ENCODE measurements at regions not wholly inside any gene's neighbourhood (a gene's known extent, or its start where the extent isn't known, plus 50 kb on each side); places are given as distances from the start of the nearest gene placed in this dataset.

- 63 to 76% (median 67%) methylated on average over 6 of the region's 6 CpGs for WGBS, 5 donors
These were observed 151.2 kb upstream of the ADRA1B start for GRCh38 chr5:159765135-159765433.

GRCh38 chr5:159765760-159766517, 150.3 kb upstream of the ADRA1B start:
- intact Hi-C loops (cut with DNase I; ENCODE audit: low total_unique reads), result no loop called here
- WGBS, 5 donors, result 67 to 77% (median 76%) methylated on average over 8 of the region's 8 CpGs
- no peak for DNase-seq
- H3K27ac ChIP-seq, result peak overlapping the region in 2 of 8 donors; percentile 31 to 55
- H3K36me3 ChIP-seq, result no peaks in the 10 kb centered on the region
- peaks cover 0 to 12% (median 0%) of the 10 kb centered on the region in 7 donors for H3K27me3 ChIP-seq (replicated peaks in 1 of 7)
- H3K4me1 ChIP-seq, result peaks cover 0 to 15% (median 4%) of the 10 kb centered on the region in 6 donors
- H3K4me3 ChIP-seq, result no peak overlapping the region
- TF ChIP-seq POLR2AphosphoS5 (IDR thresholded peaks at IDR 0.05) (no peak), POLR2A (IDR thresholded peaks at IDR 0.05) (no peak), CTCF (IDR thresholded peaks at IDR 0.05 in 8 of 11, conservative IDR thresholded peaks at IDR 0.05 in 3 of 11) (no peak)
- no peaks in the 10 kb centered on the region for H3K9me3 ChIP-seq

More at GRCh38 chr5:159765135-159765433, 151.2 kb upstream of the ADRA1B start:
- Histone ChIP-seq H3K4me1 (peaks cover 0 to 15% (median 4%) of the 10 kb centered on the region in 6 donors), H3K9me3 (no peaks in the 10 kb centered on the region), H3K27me3 (replicated peaks in 1 of 7) (peaks cover 0 to 12% (median 0%) of the 10 kb centered on the region in 7 donors), H3K36me3 (no peaks in the 10 kb centered on the region), H3K27ac (peak overlapping the region in 7 of 8 donors; percentile 15 to 63 (median 39)), H3K4me3 (no peak overlapping the region)
- no peak for DNase-seq
- TF ChIP-seq CTCF (IDR thresholded peaks at IDR 0.05 in 8 of 11, conservative IDR thresholded peaks at IDR 0.05 in 3 of 11), result no peak
- TF ChIP-seq POLR2AphosphoS5 (IDR thresholded peaks at IDR 0.05), result no peak
- no peak for TF ChIP-seq POLR2A (IDR thresholded peaks at IDR 0.05)
- intact Hi-C loops (cut with DNase I; ENCODE audit: low total_unique reads), result no loop called here

GRCh38 chr5:159768243-159768642, 148.0 kb upstream of the ADRA1B start:
- Histone ChIP-seq H3K27me3 (replicated peaks in 1 of 7) (peaks cover 0 to 23% (median 3%) of the 10 kb centered on the region in 7 donors), H3K36me3 (no peaks in the 10 kb centered on the region), H3K9me3 (no peaks in the 10 kb centered on the region), H3K27ac (no peak overlapping the region), H3K4me3 (no peak overlapping the region), H3K4me1 (peaks cover 0 to 23% (median 9%) of the 10 kb centered on the region in 6 donors)
- intact Hi-C loops (cut with DNase I; ENCODE audit: low total_unique reads), result no loop called here
- WGBS, 5 donors, result 49 to 70% (median 68%) methylated on average over 2 of the region's 2 CpGs
- no peak for DNase-seq
- no peak for TF ChIP-seq POLR2AphosphoS5 (IDR thresholded peaks at IDR 0.05)
- TF ChIP-seq POLR2A (IDR thresholded peaks at IDR 0.05), result no peak
- no peak for TF ChIP-seq CTCF (IDR thresholded peaks at IDR 0.05 in 8 of 11, conservative IDR thresholded peaks at IDR 0.05 in 3 of 11)

- no peak for DNase-seq
- Histone ChIP-seq H3K27me3 (replicated peaks in 1 of 7) (peaks cover 0 to 36% (median 10%) of the 10 kb centered on the region in 7 donors), H3K9me3 (no peaks in the 10 kb centered on the region), H3K4me1 (peaks cover 0 to 15% (median 14%) of the 10 kb centered on the region in 6 donors), H3K27ac (peak overlapping the region in 4 of 8 donors; percentile 32 to 68 (median 46)), H3K36me3 (no peaks in the 10 kb centered on the region), H3K4me3 (peak overlapping the region in 3 of 8 donors; percentile 36 to 65 (median 42))
- WGBS, 5 donors, result 75 to 84% (median 80%) methylated on average over 6 of the region's 6 CpGs
- TF ChIP-seq POLR2AphosphoS5 (IDR thresholded peaks at IDR 0.05), result no peak
- no peak for TF ChIP-seq CTCF (IDR thresholded peaks at IDR 0.05 in 8 of 11, conservative IDR thresholded peaks at IDR 0.05 in 3 of 11)
- intact Hi-C loops (cut with DNase I; ENCODE audit: low total_unique reads), result no loop called here
These were observed 143.6 kb upstream of the ADRA1B start for GRCh38 chr5:159772698-159773061.
